ENCODE measurements at regions not wholly inside any gene's neighbourhood (a gene's known extent, or its start where the extent isn't known, plus 50 kb on each side); places are given as distances from the start of the nearest gene placed in this dataset.

DNA sequence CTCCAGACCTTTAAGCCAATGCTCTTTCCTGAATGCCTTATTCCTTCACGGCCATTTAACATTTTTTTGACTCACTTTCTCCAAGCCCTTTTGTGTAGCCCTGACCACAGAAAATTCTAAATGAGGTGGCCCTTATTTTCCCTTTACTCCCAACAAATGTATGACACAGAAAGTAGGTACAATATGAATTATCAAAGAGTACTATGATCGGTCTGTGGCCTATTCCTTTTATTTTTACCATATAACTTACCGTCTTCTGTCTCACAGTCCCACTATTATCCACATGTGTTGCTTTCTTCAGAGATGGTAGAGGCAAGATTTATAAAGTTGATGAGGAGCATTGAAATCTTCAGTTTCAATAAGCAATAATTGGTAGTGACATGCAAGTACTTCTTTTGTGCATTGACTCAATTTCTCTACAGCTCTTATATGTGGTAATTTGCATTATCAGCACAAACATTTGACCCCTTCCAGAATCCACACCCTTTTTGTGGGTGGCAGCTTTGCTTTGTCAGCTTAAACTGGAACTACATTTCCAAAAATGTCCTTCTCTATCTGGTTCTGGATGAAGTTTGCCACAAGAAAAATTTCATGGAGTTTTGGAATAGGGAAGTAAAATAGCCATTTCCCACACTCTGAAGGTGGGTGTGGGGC is 143.8 kb upstream of the GADL1 start:
- peaks cover 5% of the 10 kb centered on the region for H3K27me3 Mint-ChIP-seq (ENCODE audit: insufficient read depth, low read depth, poor library complexity)
- no peaks in the 10 kb centered on the region for H3K27me3 ChIP-seq (ENCODE audit: insufficient read depth)

More for the DNA sequence above, 143.8 kb upstream of the GADL1 start:
- Histone ChIP-seq H3K27ac (ENCODE audit: low read depth) (no peak overlapping the region), H3K4me1 (ENCODE audit: insufficient read depth) (0 out of 2 replicates have a peak, but pooled peaks cover 3% of the 10 kb centered on the region), H3K36me3 (ENCODE audit: insufficient read depth) (no peaks in the 10 kb centered on the region), H3K9me2 (ENCODE audit: insufficient read depth) (peaks cover 13% of the 10 kb centered on the region; the same call in 1 of the 2 replicates), H2AFZ (no peak overlapping the region), H3F3A (replicated peaks; ENCODE audit: low read depth) (no peaks in the 10 kb centered on the region), H3K79me2 (replicated peaks; ENCODE audit: insufficient read depth) (no peaks in the 10 kb centered on the region), H4K20me1 (replicated peaks; ENCODE audit: insufficient read depth) (no peaks in the 10 kb centered on the region), H3K4me3 (no peak overlapping the region), H3K4me2 (no peak overlapping the region)
- Mint-ChIP-seq H3K36me3 (ENCODE audit: low read depth) (peaks cover 5% of the 10 kb centered on the region; the same call in 2 of the 3 replicates), H3K9me3 (peaks cover 11% of the 10 kb centered on the region; the same call in 2 of the 3 replicates), H3K27ac (0 out of 2 replicates have a peak overlapping the region, but pooled peaks have one; percentile 68), H3K4me3 (no peak overlapping the region), H3K4me1 (peaks cover 23% of the 10 kb centered on the region)
- no peak for TF ChIP-seq ZNF114 (CRISPR knock-in tag; IDR thresholded peaks at IDR 0.05)
- no peak for TF ChIP-seq NANOG (IDR thresholded peaks at IDR 0.05; ENCODE audit: borderline replicate concordance)
- TF ChIP-seq, protein P1, sequence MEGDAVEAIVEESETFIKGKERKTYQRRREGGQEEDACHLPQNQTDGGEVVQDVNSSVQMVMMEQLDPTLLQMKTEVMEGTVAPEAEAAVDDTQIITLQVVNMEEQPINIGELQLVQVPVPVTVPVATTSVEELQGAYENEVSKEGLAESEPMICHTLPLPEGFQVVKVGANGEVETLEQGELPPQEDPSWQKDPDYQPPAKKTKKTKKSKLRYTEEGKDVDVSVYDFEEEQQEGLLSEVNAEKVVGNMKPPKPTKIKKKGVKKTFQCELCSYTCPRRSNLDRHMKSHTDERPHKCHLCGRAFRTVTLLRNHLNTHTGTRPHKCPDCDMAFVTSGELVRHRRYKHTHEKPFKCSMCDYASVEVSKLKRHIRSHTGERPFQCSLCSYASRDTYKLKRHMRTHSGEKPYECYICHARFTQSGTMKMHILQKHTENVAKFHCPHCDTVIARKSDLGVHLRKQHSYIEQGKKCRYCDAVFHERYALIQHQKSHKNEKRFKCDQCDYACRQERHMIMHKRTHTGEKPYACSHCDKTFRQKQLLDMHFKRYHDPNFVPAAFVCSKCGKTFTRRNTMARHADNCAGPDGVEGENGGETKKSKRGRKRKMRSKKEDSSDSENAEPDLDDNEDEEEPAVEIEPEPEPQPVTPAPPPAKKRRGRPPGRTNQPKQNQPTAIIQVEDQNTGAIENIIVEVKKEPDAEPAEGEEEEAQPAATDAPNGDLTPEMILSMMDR (conservative IDR thresholded peaks at IDR 0.05; ENCODE audit: low read depth in 2 of 2): no peak
- no peak for TF ChIP-seq EZH2 (IDR thresholded peaks at IDR 0.05; ENCODE audit: low read depth, unreplicated experiment)
- TF ChIP-seq, protein P2, sequence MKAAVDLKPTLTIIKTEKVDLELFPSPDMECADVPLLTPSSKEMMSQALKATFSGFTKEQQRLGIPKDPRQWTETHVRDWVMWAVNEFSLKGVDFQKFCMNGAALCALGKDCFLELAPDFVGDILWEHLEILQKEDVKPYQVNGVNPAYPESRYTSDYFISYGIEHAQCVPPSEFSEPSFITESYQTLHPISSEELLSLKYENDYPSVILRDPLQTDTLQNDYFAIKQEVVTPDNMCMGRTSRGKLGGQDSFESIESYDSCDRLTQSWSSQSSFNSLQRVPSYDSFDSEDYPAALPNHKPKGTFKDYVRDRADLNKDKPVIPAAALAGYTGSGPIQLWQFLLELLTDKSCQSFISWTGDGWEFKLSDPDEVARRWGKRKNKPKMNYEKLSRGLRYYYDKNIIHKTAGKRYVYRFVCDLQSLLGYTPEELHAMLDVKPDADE (IDR thresholded peaks at IDR 0.05): no peak
- TF ChIP-seq POLR2AphosphoS5 (IDR thresholded peaks at IDR 0.05; ENCODE audit: low read depth): no peak
- no peak for TF ChIP-seq STAT1 (IDR thresholded peaks at IDR 0.05; ENCODE audit: unreplicated experiment)
- TF ChIP-seq, protein P3, sequence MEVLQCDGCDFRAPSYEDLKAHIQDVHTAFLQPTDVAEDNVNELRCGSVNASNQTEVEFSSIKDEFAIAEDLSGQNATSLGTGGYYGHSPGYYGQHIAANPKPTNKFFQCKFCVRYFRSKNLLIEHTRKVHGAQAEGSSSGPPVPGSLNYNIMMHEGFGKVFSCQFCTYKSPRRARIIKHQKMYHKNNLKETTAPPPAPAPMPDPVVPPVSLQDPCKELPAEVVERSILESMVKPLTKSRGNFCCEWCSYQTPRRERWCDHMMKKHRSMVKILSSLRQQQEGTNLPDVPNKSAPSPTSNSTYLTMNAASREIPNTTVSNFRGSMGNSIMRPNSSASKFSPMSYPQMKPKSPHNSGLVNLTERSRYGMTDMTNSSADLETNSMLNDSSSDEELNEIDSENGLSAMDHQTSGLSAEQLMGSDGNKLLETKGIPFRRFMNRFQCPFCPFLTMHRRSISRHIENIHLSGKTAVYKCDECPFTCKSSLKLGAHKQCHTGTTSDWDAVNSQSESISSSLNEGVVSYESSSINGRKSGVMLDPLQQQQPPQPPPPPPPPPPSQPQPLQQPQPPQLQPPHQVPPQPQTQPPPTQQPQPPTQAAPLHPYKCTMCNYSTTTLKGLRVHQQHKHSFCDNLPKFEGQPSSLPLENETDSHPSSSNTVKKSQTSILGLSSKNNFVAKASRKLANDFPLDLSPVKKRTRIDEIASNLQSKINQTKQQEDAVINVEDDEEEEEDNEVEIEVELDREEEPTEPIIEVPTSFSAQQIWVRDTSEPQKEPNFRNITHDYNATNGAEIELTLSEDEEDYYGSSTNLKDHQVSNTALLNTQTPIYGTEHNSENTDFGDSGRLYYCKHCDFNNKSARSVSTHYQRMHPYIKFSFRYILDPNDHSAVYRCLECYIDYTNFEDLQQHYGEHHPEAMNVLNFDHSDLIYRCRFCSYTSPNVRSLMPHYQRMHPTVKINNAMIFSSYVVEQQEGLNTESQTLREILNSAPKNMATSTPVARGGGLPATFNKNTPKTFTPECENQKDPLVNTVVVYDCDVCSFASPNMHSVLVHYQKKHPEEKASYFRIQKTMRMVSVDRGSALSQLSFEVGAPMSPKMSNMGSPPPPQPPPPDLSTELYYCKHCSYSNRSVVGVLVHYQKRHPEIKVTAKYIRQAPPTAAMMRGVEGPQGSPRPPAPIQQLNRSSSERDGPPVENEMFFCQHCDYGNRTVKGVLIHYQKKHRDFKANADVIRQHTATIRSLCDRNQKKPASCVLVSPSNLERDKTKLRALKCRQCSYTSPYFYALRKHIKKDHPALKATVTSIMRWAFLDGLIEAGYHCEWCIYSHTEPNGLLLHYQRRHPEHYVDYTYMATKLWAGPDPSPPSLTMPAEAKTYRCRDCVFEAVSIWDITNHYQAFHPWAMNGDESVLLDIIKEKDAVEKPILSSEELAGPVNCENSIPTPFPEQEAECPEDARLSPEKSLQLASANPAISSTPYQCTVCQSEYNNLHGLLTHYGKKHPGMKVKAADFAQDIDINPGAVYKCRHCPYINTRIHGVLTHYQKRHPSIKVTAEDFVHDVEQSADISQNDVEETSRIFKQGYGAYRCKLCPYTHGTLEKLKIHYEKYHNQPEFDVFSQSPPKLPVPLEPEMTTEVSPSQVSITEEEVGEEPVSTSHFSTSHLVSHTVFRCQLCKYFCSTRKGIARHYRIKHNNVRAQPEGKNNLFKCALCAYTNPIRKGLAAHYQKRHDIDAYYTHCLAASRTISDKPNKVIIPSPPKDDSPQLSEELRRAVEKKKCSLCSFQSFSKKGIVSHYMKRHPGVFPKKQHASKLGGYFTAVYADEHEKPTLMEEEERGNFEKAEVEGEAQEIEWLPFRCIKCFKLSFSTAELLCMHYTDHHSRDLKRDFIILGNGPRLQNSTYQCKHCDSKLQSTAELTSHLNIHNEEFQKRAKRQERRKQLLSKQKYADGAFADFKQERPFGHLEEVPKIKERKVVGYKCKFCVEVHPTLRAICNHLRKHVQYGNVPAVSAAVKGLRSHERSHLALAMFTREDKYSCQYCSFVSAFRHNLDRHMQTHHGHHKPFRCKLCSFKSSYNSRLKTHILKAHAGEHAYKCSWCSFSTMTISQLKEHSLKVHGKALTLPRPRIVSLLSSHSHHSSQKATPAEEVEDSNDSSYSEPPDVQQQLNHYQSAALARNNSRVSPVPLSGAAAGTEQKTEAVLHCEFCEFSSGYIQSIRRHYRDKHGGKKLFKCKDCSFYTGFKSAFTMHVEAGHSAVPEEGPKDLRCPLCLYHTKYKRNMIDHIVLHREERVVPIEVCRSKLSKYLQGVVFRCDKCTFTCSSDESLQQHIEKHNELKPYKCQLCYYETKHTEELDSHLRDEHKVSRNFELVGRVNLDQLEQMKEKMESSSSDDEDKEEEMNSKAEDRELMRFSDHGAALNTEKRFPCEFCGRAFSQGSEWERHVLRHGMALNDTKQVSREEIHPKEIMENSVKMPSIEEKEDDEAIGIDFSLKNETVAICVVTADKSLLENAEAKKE (CRISPR knock-in tag; IDR thresholded peaks at IDR 0.05): no peak
- TF ChIP-seq JUNB (IDR thresholded peaks at IDR 0.05; ENCODE audit: unreplicated experiment): no peak
- no peak for TF ChIP-seq ZNF331 (CRISPR knock-in tag; IDR thresholded peaks at IDR 0.05; ENCODE audit: low read depth)
- no peak for TF ChIP-seq CREB1 (CRISPR knock-in tag; IDR thresholded peaks at IDR 0.05; ENCODE audit: low read depth)
- no peak for TF ChIP-seq EZH2phosphoT487 (IDR thresholded peaks at IDR 0.05; ENCODE audit: unreplicated experiment)
- no peak for ATAC-seq
- no peak for DNase-seq (ENCODE audit: low spot score)
